Mucosa of gallbladder (tissue), 1 donor: ENCODE measurements at regions not wholly inside any gene's neighbourhood (a gene's known extent, or its start where the extent isn't known, plus 50 kb on each side); places are given as distances from the start of the nearest gene placed in this dataset.
A peak's percentile ranks its signal among the peaks of the same experiment; 100 is the strongest.

Experiments used
- DNase-seq: peaks from one replicate; pipeline ENCODE4 v3.0.0-alpha.2; 2020; ENCODE audit warnings: low spot score
- donor health status: DM: no; HTN: no; CAD: no.

DNA sequence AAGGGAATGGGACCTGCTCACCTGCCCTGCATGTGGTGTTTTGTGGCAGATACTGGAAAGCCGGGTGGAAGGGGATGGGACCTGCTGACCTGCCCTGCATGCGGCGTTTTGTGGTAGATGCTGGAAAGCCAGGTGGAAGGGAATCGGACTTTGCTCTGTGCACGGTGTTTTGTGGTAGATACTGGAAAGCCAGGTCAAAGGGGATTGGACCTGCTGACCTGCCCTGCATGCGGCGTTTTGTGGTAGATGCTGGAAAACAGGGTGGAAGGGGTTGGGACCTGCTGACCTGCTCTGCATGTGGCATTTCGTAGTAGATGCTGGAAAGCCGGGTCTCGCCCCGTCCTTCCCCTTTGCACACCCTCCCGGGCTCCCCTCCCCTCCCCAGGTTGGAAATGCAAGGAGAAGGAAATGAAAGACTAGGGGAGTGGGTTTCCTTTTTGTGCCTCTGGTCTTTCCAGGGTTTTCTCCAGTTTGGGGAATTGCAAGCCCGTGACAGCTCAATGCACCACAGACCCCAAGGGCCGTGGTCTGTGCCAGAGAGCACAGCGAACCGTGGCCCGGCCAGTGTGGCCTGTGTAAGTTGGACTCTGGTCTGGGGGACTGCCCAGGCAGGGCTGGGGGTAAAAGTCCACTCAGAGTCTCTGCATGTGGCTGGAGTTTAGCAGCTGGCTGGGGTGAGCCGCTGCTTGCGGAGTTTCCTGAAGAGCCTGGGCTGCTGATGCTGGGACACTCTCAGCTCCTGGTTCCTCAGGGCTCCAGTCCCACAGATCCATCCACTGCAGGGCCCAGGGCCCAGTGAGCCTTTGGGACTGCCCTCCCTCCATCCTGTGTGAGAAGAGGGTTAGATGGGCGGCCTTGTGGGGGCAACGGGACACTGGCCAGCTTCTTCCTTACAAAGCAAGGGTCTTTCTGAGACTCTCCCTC lies 105.5 kb downstream of the CRYAA start:
- peak; percentile 60 for DNase-seq

DNA sequence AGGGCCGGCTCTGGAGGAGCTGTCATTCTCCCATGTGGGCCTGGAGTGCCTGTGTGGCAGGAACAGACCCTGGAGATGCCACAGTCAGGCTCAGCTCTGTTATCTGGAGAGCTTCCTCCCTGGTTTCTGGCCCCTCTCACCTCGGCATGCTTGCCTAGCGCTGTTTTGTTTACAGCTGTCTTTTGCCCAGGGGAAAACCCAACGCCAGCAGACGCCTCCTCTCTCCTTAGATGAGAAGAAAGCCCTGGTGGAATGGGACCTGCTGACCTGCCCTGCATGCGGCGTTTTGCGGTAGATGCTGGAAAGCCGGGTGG lies 104.9 kb downstream of the CRYAA start:
- DNase-seq, result no peak

DNA sequence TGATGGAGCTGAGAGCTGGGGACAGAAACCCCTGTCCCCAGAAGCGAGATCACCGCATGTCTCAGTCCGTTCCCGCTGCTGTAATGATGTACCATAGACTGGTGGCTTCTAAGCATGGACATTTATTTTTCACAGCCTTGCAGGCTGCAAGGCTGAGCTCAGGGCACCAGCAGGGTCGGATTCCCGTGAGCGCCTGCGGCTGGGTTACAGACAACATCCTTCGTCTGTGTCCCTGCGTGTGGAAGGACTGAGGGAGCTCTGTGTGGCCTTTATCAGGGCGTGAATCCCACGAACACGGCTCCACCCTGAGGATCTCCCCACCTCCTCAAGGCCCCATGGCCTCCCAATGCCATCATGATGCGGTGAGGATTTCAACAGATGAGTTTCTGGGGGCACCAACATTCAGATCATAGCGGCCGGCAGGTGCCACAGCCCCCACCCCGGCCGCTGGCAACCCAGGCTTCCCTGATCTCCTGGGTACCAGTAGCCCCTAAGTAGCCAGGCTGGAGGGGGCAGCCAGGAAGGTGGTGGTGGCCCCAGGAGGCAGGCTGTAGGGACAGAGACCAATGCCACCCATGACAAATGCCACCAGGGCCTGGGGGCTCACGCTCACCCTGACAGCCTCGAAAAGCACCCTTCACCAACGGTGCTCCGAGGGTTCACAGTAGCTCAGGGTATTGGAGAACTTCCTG lies 104.4 kb downstream of the CRYAA start:
- no peak for DNase-seq

DNA sequence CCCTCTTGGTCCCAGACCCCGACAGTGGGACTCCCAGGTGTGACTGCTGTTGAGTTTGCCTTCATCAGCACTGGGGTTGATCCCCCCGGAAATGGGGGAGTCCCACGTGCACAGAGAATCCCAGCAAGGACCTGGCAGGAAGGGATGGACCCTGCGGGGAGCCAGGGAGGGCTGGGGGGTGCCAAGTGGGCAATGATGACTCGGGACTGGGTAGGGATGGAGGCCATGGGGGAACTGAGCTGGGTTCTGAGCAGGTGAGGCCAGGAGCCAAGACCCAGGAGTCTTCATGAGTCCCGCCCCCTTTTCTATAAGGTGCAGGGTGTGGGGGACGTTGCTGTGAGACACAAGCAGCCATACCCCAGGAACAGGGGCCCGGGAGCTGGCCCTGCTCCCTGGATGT lies 103.8 kb downstream of the CRYAA start:
- no peak for DNase-seq

DNA sequence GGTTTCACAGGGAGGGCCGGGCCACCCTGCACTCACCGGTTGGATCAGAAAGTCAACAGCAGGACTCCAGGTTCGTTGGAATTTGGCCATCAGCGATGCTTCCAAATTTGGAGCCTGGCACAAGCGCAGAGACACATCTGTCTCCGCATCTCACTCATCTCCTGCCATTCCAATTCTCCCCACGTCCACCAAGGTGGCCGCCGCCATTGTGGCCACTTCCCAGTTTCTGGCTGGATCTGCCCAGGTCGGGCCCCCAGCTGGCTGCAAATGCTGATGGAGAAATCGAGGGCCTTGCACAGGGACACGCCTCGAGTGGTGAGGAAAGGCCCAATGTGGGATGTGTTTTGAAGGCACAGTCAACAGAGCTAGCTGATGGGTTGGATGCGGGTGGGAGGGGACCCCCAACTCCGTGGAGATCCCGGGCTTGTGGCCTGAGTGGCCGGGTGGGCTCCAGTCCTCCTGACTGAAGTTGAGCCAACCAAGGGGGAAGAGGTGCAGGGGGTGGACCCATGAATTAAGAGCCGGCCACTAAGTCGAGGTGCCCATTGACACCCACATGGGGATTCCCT lies 102.7 kb downstream of the CRYAA start:
- DNase-seq, result no peak

DNA sequence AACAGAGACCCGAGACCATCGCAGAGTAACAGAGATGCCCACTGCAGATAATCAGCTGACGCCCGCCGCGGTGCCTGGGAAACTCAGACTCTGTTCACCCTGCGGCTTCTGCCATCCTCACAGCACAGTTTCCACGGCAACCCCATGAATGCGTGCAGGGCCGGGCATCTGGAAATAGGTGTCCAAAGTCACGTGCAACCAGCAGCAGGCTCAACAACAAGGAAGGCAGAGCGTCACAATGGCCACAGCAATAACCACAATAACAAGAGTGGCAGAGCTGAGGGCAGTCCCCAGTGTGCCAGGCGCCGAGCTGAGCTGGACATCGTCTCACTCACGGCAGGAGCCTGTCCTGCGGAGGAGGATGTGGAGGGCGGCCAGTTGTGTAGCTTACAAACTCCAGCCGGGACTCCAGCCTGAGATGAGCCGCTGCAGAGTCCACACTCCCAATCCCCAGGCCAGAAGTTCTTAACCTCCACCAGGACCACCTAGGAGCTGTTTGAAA lies 102.0 kb downstream of the CRYAA start:
- DNase-seq, result peak; percentile 22

DNA sequence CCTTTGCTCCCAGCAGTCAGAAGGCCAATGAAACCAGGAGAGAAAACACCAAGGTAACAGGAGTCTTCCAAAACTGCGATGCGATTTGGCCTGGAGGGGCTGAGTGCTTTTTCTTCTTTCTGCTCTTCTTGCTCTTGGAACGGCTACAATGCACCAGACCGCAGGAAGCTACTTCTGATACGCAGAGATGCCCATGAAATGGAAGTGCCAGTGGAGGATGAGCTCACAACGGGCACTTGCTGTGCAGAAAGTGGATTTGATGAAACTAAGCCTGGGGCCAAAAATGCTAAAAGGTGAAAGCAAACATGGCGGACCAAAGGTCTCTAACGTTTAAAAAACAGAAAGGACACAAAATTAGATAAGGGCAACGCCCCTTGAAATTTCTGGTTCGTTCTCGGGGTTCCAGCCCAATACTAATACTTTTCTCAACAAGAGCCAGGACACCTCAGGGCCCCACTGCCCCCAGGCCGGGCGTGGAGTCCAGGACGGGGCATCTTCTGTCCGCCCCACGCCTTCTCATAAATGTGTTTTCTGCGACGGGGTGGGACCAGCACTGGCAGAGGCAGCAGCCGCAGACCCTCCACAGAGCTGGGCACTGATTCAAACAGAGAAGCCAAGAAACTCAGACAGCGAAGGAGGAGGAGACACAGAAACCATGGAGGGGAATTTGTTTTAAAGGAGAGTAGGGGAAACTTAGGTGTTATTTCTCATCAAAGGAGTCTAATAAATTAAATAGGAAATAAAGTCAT lies 101.3 kb downstream of the CRYAA start:
- DNase-seq, result no peak

DNA sequence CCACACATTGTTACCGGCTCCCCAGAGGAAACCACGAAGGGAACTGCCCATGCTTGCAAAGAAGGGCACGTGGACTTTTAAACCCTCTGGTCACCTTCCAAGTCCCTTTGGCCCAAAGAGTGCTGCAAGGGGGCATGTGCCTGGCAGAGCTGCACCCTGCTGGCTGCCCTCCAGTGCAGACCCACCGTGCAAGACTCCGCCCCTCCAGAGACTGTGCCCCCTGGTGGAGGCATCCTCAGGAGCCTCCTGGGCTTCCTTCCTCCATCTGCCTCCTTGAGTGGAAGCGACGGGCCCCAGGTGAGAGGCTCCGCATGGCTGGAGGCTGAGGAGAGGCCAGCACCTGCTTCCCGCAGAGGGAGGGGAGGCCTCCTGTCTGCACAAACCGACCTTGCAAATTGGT lies 100.6 kb downstream of the CRYAA start:
- DNase-seq, result no peak

DNA sequence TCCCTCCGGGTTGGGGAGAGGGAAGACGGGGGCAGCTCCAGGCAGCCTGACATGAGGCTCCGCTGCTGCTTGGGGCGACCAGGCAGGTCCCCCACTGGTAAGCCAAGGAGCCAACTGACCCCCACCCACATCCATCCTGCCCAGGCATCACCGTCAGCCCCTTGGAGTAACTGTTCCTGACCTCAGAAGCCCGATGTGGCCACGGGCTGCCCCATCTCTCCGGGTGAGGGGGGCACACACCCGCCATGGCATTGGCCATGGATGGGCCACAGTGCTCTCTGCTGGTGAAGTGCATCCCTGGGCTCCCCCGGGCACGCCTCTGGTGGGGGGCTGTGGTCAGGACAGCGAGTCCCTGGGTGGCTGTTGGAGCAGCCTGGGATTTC lies 100.0 kb downstream of the CRYAA start:
- DNase-seq, result no peak

DNA sequence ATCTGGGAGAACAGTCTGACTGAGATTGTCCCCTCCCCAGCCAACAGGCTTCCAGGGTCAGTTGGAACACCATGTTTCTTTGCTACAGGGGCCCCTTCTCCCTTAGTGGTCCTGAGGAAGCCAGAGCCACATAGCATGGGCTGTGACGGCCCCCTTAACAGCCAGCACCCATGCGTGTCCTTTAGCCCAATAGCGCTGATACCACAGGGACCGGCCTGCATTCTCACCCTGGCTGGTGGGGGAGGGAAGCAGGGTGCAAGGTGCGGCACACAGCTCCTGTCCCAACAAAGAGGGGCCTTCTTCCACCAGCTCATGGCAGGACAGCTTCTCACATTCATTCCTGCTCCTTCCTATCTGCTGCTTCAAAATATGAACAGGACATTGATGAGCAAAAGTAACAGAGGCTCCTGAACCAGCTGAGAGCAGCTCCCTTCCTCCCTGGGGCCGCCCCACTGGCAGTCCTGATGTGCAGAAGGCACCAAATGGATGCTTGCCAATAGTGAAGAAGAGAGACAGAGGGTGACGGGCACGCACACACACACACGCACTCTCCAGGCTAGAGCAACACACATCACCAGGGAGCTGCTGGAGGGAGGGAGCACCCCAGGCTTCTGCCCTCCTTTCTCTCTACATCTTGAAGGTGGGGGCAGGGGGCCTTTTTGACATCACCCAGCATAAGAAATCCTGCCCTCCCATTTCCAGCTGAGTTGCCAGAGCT lies 99.4 kb downstream of the CRYAA start:
- DNase-seq, result no peak

DNA sequence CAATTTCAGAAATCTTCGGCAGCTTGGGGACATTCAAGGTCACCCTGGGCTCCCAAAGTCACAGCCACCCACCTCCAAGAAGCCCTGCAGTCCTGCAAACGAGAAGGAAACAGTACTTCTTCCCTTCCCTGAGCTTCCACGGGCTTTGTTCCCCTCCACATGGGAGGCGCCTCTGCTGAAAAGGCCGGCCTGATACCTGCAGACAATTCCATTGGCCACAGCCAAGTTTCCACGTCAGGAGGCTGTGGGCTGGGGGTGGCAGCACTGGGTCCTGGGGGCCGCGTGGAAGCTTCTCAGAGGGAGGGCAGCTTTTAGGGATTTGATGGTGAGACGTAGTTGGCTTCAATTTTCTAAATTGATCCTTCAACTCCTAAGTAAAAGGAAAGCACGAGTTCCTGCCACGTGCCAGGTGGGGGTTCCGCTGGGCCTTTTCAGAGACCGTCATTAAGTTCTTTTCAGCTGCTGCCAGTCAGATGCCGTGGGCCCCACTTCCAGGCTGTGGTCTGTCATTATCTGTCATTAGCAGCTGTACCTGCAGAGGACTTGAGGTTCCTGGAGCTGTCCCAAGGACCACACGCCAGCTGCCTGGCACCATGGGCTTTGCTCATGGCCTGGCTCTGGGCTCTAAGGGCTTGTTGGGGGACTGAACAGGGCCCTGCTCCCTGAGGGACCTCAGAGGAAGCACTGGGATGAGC lies 98.7 kb downstream of the CRYAA start:
- DNase-seq, result no peak

DNA sequence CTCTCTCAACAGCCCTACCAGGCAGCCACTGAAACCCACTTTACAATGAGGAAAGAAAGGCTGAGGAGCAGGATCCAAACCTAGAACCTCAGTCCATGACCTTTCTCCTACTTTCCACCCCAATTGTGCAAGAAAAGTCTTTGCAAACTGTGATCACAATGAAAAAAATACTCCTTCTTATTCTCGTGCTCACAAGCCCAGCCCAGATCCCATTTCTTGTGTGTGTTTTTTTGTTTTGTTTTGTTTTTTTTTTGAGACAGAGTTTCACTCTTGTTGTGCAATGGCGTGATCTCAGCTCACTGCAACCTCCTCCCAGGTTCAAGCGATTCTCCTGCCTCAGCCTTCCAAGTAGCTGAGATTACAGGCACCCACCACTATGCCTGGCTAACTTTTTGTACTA lies 97.7 kb downstream of the CRYAA start:
- no peak for DNase-seq

DNA sequence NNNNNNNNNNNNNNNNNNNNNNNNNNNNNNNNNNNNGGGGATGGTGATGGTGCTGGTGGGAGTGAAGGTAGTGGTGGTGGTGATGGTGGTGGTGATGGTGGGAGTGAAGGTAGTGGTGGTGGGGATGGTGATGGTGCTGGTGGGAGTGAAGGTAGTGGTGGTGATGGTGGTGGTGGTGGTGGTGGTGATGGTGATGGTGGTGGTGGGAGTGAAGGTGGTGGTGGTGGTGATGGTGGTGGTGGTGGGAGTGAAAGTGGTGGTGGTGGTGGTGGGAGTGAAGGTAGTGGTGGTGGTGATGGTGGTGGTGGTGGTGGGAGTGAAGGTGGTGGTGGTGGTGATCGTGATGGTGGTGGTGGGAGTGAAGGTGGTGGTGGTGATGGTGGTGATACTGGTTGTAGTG lies 93.6 kb downstream of the CRYAA start:
- no peak for DNase-seq
